Activated naive CD8-positive, alpha-beta T cell (primary cell): ENCODE measurements at regions not wholly inside any gene's neighbourhood (a gene's known extent, or its start where the extent isn't known, plus 50 kb on each side); places are given as distances from the start of the nearest gene placed in this dataset.

Experiments
- H3K27ac Mint-ChIP-seq: one replicate; pipeline ENCODE4 v1.8.0; 2021; ENCODE audit warnings: mixed read lengths
- H3K27me3 Mint-ChIP-seq: one replicate; pipeline ENCODE4 v1.8.0; 2021; ENCODE audit warnings: mixed read lengths
- H3K36me3 Mint-ChIP-seq: one replicate; pipeline ENCODE4 v1.8.0; 2021; ENCODE audit warnings: mixed read lengths
- H3K4me1 Mint-ChIP-seq: one replicate; pipeline ENCODE4 v1.8.0; 2021; ENCODE audit warnings: low read depth, mixed read lengths
- H3K4me3 Mint-ChIP-seq: one replicate; pipeline ENCODE4 v1.8.0; 2021; ENCODE audit warnings: mild to moderate bottlenecking, mixed read lengths
- H3K9me3 Mint-ChIP-seq: one replicate; pipeline ENCODE4 v1.8.0; 2021; ENCODE audit warnings: low read depth, mixed read lengths

- Mint-ChIP-seq H3K27me3 (peaks cover 24% of the 10 kb centered on the region), H3K4me3 (no peak overlapping the region), H3K9me3 (peaks cover 21% of the 10 kb centered on the region), H3K27ac (no peak overlapping the region), H3K36me3 (peaks cover 2% of the 10 kb centered on the region), H3K4me1 (no peaks in the 10 kb centered on the region)
Observed at GRCh38 chr17:14972844-14973243, 292.3 kb downstream of the PMP22 start.

- no peak overlapping the region for H3K4me3 Mint-ChIP-seq
- peaks cover 21% of the 10 kb centered on the region for H3K9me3 Mint-ChIP-seq
- H3K27ac Mint-ChIP-seq: no peak overlapping the region
- peaks cover 23% of the 10 kb centered on the region for H3K27me3 Mint-ChIP-seq
- peaks cover 2% of the 10 kb centered on the region for H3K36me3 Mint-ChIP-seq
- no peaks in the 10 kb centered on the region for H3K4me1 Mint-ChIP-seq
Observed at GRCh38 chr17:14971054-14971453, 294.1 kb downstream of the PMP22 start.

GRCh38 chr17:14959106-14959648, 305.9 kb downstream of the PMP22 start:
- Mint-ChIP-seq H3K4me1 (no peaks in the 10 kb centered on the region), H3K36me3 (no peaks in the 10 kb centered on the region), H3K4me3 (no peak overlapping the region), H3K27me3 (peaks cover 2% of the 10 kb centered on the region), H3K27ac (no peak overlapping the region), H3K9me3 (no peaks in the 10 kb centered on the region)

GRCh38 chr17:14953405-14953804, 311.7 kb downstream of the PMP22 start:
- H3K9me3 Mint-ChIP-seq: no peaks in the 10 kb centered on the region
- no peak overlapping the region for H3K27ac Mint-ChIP-seq
- peaks cover 8% of the 10 kb centered on the region for H3K27me3 Mint-ChIP-seq
- no peak overlapping the region for H3K4me3 Mint-ChIP-seq
- no peaks in the 10 kb centered on the region for H3K4me1 Mint-ChIP-seq
- no peaks in the 10 kb centered on the region for H3K36me3 Mint-ChIP-seq

- no peak overlapping the region for H3K27ac Mint-ChIP-seq
- no peaks in the 10 kb centered on the region for H3K4me1 Mint-ChIP-seq
- peaks cover 5% of the 10 kb centered on the region for H3K27me3 Mint-ChIP-seq
- H3K36me3 Mint-ChIP-seq: no peaks in the 10 kb centered on the region
- no peak overlapping the region for H3K4me3 Mint-ChIP-seq
- H3K9me3 Mint-ChIP-seq: no peaks in the 10 kb centered on the region
Observed at GRCh38 chr17:14950686-14951085, 314.4 kb downstream of the PMP22 start.

GRCh38 chr17:14950216-14950615, 314.9 kb downstream of the PMP22 start:
- Mint-ChIP-seq H3K36me3 (no peaks in the 10 kb centered on the region), H3K27ac (no peak overlapping the region), H3K4me3 (no peak overlapping the region), H3K9me3 (no peaks in the 10 kb centered on the region), H3K4me1 (no peaks in the 10 kb centered on the region), H3K27me3 (peaks cover 5% of the 10 kb centered on the region)

GRCh38 chr17:14947671-14948070, 317.5 kb downstream of the PMP22 start:
- no peaks in the 10 kb centered on the region for H3K9me3 Mint-ChIP-seq
- no peak overlapping the region for H3K4me3 Mint-ChIP-seq
- H3K27me3 Mint-ChIP-seq: peaks cover 7% of the 10 kb centered on the region
- no peaks in the 10 kb centered on the region for H3K36me3 Mint-ChIP-seq
- H3K27ac Mint-ChIP-seq: no peak overlapping the region
- H3K4me1 Mint-ChIP-seq: no peaks in the 10 kb centered on the region

GRCh38 chr17:14946481-14946880, 318.6 kb downstream of the PMP22 start:
- peaks cover 12% of the 10 kb centered on the region for H3K27me3 Mint-ChIP-seq
- H3K36me3 Mint-ChIP-seq: no peaks in the 10 kb centered on the region
- H3K4me3 Mint-ChIP-seq: no peak overlapping the region
- H3K4me1 Mint-ChIP-seq: no peaks in the 10 kb centered on the region
- no peak overlapping the region for H3K27ac Mint-ChIP-seq
- no peaks in the 10 kb centered on the region for H3K9me3 Mint-ChIP-seq

GRCh38 chr17:14942526-14943190, 322.5 kb downstream of the PMP22 start:
- H3K27ac Mint-ChIP-seq: no peak overlapping the region
- no peaks in the 10 kb centered on the region for H3K4me1 Mint-ChIP-seq
- H3K4me3 Mint-ChIP-seq: no peak overlapping the region
- H3K36me3 Mint-ChIP-seq: no peaks in the 10 kb centered on the region
- no peaks in the 10 kb centered on the region for H3K9me3 Mint-ChIP-seq
- H3K27me3 Mint-ChIP-seq: peaks cover 7% of the 10 kb centered on the region

GRCh38 chr17:14940938-14941265, 324.2 kb downstream of the PMP22 start:
- no peaks in the 10 kb centered on the region for H3K4me1 Mint-ChIP-seq
- H3K27me3 Mint-ChIP-seq: peaks cover 7% of the 10 kb centered on the region
- no peak overlapping the region for H3K27ac Mint-ChIP-seq
- no peak overlapping the region for H3K4me3 Mint-ChIP-seq
- H3K9me3 Mint-ChIP-seq: no peaks in the 10 kb centered on the region
- H3K36me3 Mint-ChIP-seq: no peaks in the 10 kb centered on the region

- peaks cover 7% of the 10 kb centered on the region for H3K27me3 Mint-ChIP-seq
- no peaks in the 10 kb centered on the region for H3K36me3 Mint-ChIP-seq
- no peak overlapping the region for H3K4me3 Mint-ChIP-seq
- no peak overlapping the region for H3K27ac Mint-ChIP-seq
- no peaks in the 10 kb centered on the region for H3K4me1 Mint-ChIP-seq
- no peaks in the 10 kb centered on the region for H3K9me3 Mint-ChIP-seq
Observed at GRCh38 chr17:14940108-14940937, 324.8 kb downstream of the PMP22 start.

GRCh38 chr17:14935845-14936485, 329.2 kb downstream of the PMP22 start:
- H3K36me3 Mint-ChIP-seq: no peaks in the 10 kb centered on the region
- H3K4me1 Mint-ChIP-seq: no peaks in the 10 kb centered on the region
- no peak overlapping the region for H3K4me3 Mint-ChIP-seq
- no peaks in the 10 kb centered on the region for H3K9me3 Mint-ChIP-seq
- H3K27ac Mint-ChIP-seq: no peak overlapping the region
- peaks cover 4% of the 10 kb centered on the region for H3K27me3 Mint-ChIP-seq

- Mint-ChIP-seq H3K9me3 (no peaks in the 10 kb centered on the region), H3K27me3 (peaks cover 4% of the 10 kb centered on the region), H3K27ac (no peak overlapping the region), H3K36me3 (no peaks in the 10 kb centered on the region), H3K4me1 (no peaks in the 10 kb centered on the region), H3K4me3 (no peak overlapping the region)
Observed at GRCh38 chr17:14935139-14935841, 329.8 kb downstream of the PMP22 start.

- Mint-ChIP-seq H3K4me1 (no peaks in the 10 kb centered on the region), H3K36me3 (no peaks in the 10 kb centered on the region), H3K4me3 (no peak overlapping the region), H3K27ac (no peak overlapping the region), H3K27me3 (peaks cover 4% of the 10 kb centered on the region), H3K9me3 (no peaks in the 10 kb centered on the region)
Observed at GRCh38 chr17:14933676-14934075, 331.4 kb downstream of the PMP22 start.
